ENCODE measurements at regions not wholly inside any gene's neighbourhood (a gene's known extent, or its start where the extent isn't known, plus 50 kb on each side); places are given as distances from the start of the nearest gene placed in this dataset.

- TF ChIP-seq, protein P1, sequence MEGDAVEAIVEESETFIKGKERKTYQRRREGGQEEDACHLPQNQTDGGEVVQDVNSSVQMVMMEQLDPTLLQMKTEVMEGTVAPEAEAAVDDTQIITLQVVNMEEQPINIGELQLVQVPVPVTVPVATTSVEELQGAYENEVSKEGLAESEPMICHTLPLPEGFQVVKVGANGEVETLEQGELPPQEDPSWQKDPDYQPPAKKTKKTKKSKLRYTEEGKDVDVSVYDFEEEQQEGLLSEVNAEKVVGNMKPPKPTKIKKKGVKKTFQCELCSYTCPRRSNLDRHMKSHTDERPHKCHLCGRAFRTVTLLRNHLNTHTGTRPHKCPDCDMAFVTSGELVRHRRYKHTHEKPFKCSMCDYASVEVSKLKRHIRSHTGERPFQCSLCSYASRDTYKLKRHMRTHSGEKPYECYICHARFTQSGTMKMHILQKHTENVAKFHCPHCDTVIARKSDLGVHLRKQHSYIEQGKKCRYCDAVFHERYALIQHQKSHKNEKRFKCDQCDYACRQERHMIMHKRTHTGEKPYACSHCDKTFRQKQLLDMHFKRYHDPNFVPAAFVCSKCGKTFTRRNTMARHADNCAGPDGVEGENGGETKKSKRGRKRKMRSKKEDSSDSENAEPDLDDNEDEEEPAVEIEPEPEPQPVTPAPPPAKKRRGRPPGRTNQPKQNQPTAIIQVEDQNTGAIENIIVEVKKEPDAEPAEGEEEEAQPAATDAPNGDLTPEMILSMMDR (IDR thresholded peaks at IDR 0.05): no peak
- TF ChIP-seq POLR2A (IDR thresholded peaks at IDR 0.05): no peak
Observed at GRCh38 chr6:105600336-105601260, 197.7 kb upstream of the PREP start.

Data from thyroid gland (tissue), 4 donors.